ENCODE measurements at regions not wholly inside any gene's neighbourhood (a gene's known extent, or its start where the extent isn't known, plus 50 kb on each side); places are given as distances from the start of the nearest gene placed in this dataset.
"Not testable (repeated sequence)": the region's sequence is repeated elsewhere in the genome, so short reads cannot be mapped to it uniquely, and the experiment has no call there.

DNA sequence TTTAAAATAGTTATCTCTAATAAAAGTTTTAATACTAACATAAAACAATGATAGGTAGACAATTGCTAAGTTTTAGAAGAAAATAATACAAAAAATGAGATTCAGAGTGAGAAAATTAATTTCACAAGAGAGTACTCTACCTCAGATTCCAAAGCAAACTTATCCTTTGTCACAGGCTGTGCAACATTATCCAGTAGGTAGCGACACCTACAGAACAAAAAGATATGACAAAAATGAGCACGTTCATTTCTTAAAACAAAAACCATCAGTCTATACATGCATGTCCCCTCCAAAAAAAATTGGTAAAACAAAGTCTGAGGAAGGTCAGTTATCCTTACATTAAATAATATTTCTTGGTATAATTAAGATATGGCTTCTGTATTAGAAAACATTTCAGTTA is 275.2 kb downstream of the TP53TG3F start:
- not testable (repeated sequence) for H3K36me3 ChIP-seq (ENCODE audit: control insufficient read depth in 2 of 2, insufficient read depth in 2 of 2, low read length in 1 of 2); DNase-seq (ENCODE audit: low read depth in 6 of 9, low spot score in 9 of 9)

DNA sequence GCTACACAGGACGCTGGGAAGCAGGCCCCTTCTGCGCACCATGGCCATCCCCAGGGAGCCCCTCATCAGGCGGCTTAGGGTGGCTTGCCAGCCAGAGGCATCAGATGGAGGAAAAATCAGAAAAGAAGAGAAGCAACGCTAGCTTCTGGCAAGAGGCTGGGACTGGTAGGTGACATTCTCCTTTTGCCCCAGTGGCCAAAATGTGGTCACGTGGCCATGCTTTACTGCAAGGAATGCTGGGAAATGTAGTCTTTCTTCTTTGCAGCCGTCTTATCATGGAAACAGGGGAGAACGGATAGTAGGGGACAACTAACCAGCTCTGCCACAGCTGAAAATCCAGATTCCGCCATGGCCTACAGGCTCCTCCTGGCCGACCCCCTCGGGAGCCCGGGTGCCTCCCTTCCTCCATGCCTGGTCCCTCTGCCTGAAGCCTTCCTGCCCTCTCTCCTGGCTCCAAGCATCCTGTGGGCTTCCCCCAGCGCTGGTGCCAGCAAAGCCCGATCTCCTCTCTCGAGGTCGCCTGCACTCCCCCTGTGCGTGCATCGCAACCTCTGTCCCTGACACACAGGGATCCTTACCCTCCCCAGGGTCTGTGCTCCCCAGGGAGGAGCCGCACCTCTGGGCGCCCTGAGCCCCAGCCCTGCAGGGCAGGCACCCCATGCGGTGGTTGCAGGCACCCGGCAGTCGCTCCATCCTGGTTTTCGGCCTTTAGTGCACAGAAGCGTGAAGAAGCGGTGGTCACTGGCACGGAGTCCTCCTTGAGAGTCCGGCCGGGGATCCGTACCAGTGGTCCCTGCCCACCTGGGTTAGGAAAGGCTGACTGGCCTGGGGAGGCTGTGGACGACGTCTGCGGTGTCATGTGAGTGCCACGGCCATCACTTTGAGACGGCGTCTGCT is 307.7 kb downstream of the TP53TG3F start:
- not testable (repeated sequence) for H3K27ac ChIP-seq (ENCODE audit: low read depth in 1 of 2, low read length in 1 of 2); DNase-seq (ENCODE audit: low read depth in 6 of 9, low spot score in 9 of 9); H3K36me3 ChIP-seq (ENCODE audit: control insufficient read depth in 2 of 2, insufficient read depth in 2 of 2, low read length in 1 of 2); H3K4me3 ChIP-seq (ENCODE audit: low read length in 2 of 2); H3K9me3 ChIP-seq (ENCODE audit: control insufficient read depth in 2 of 2, insufficient read depth in 1 of 2, low read length in 1 of 2); H3K27me3 ChIP-seq (ENCODE audit: control insufficient read depth in 2 of 2, insufficient read depth in 1 of 2, low read length in 1 of 2); H3K4me1 ChIP-seq (ENCODE audit: control insufficient read depth in 2 of 2, insufficient read depth in 2 of 2, low read length in 2 of 2)
- WGBS = 88% methylated on average over 31 of the region's 35 CpGs

More for the DNA sequence above, 275.2 kb downstream of the TP53TG3F start:
- H3K4me3 ChIP-seq (ENCODE audit: low read length in 2 of 2); H3K27ac ChIP-seq (ENCODE audit: low read depth in 1 of 2, low read length in 1 of 2); H3K9me3 ChIP-seq (ENCODE audit: control insufficient read depth in 2 of 2, insufficient read depth in 1 of 2, low read length in 1 of 2); H3K4me1 ChIP-seq (ENCODE audit: control insufficient read depth in 2 of 2, insufficient read depth in 2 of 2, low read length in 2 of 2); H3K27me3 ChIP-seq (ENCODE audit: control insufficient read depth in 2 of 2, insufficient read depth in 1 of 2, low read length in 1 of 2): not testable (repeated sequence)
- 42% methylated on average over 2 of the region's 2 CpGs for WGBS

DNA sequence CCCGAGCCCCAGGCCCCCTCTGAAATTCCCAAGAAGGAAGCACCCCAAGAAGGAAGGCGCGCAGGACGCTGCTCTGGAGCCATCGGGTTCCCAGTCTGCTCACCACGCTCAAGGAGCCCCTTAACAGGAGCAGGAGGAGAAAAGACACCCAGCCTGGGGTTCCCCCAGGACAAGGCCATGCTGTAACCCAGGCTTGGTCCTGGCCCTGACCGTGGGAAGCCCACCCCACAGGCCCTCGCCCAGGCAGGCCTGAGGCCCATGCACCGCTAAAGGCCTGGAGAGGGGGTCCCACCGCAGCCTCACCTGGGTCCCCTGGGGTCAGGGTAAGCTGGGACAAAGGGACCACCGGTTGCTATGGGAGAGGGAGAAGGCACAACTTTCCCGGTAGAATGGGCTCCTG is 309.3 kb downstream of the TP53TG3F start:
- H3K4me3 ChIP-seq (ENCODE audit: low read length in 2 of 2); H3K36me3 ChIP-seq (ENCODE audit: control insufficient read depth in 2 of 2, insufficient read depth in 2 of 2, low read length in 1 of 2); H3K4me1 ChIP-seq (ENCODE audit: control insufficient read depth in 2 of 2, insufficient read depth in 2 of 2, low read length in 2 of 2); H3K27me3 ChIP-seq (ENCODE audit: control insufficient read depth in 2 of 2, insufficient read depth in 1 of 2, low read length in 1 of 2); H3K27ac ChIP-seq (ENCODE audit: low read depth in 1 of 2, low read length in 1 of 2); DNase-seq (ENCODE audit: low read depth in 6 of 9, low spot score in 9 of 9); H3K9me3 ChIP-seq (ENCODE audit: control insufficient read depth in 2 of 2, insufficient read depth in 1 of 2, low read length in 1 of 2): not testable (repeated sequence)
- WGBS = 98% methylated on average over 8 of the region's 12 CpGs

DNA sequence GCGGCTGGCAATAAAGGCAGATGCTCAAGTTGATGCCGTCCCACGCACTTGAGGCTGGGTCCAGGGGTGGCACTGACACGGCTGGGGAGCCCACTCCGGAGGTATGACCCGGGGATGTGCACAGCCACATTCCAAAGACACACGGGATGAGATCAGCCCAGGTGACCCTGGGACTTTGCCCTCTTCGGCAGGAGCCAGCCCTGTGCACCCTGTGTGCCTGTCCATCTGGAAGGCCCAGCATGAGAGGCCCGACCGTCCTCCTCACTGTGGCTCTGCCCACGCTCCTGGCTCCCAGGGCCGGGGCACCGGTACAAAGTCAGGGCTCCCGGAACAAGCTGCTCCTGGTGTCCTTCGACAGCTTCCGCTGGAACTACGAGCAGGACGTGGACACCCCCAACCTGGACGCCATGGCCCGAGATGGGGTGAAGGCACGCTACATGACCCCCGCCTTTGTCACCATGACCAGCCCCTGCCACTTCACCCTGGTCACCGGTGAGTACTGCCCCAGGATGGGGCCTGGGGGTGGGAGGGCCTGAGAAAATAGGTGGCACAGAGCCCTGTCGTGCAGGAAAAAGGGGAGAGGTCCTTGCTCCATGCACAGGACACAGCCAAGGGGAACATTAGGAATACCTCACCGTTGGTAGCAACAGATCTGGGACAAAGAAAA is 309.9 kb downstream of the TP53TG3F start:
- not testable (repeated sequence) for H3K9me3 ChIP-seq (ENCODE audit: control insufficient read depth in 2 of 2, insufficient read depth in 1 of 2, low read length in 1 of 2); H3K4me3 ChIP-seq (ENCODE audit: low read length in 2 of 2); H3K27ac ChIP-seq (ENCODE audit: low read depth in 1 of 2, low read length in 1 of 2); H3K36me3 ChIP-seq (ENCODE audit: control insufficient read depth in 2 of 2, insufficient read depth in 2 of 2, low read length in 1 of 2); DNase-seq (ENCODE audit: low read depth in 6 of 9, low spot score in 9 of 9); H3K4me1 ChIP-seq (ENCODE audit: control insufficient read depth in 2 of 2, insufficient read depth in 2 of 2, low read length in 2 of 2); H3K27me3 ChIP-seq (ENCODE audit: control insufficient read depth in 2 of 2, insufficient read depth in 1 of 2, low read length in 1 of 2)
- 93% methylated on average over 17 of the region's 25 CpGs for WGBS

DNA sequence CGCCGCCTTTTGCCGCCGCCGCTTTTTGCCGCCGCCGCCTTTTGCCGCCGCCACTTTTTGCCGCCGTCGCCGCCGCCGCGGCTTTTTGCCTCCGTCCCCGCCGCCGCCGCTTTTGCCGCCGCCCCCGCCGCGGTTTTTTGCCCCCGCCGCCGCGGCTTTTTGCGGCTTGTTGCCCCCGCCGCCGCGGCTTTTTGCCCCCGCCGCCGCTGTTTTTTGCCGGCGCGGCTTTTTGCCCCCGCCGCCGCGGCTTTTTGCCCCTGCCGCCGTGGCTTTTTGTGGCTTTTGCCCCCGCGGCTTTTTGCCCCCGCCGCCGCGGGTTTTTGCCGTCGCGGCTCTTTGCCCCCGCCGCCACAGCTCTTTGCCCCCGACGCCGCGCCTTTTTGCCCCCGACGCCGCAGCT is 311.1 kb downstream of the TP53TG3F start:
- not testable (repeated sequence) for H3K27me3 ChIP-seq (ENCODE audit: control insufficient read depth in 2 of 2, insufficient read depth in 1 of 2, low read length in 1 of 2); H3K9me3 ChIP-seq (ENCODE audit: control insufficient read depth in 2 of 2, insufficient read depth in 1 of 2, low read length in 1 of 2); H3K27ac ChIP-seq (ENCODE audit: low read depth in 1 of 2, low read length in 1 of 2); DNase-seq (ENCODE audit: low read depth in 6 of 9, low spot score in 9 of 9); H3K4me3 ChIP-seq (ENCODE audit: low read length in 2 of 2); H3K4me1 ChIP-seq (ENCODE audit: control insufficient read depth in 2 of 2, insufficient read depth in 2 of 2, low read length in 2 of 2); H3K36me3 ChIP-seq (ENCODE audit: control insufficient read depth in 2 of 2, insufficient read depth in 2 of 2, low read length in 1 of 2)
- 65% methylated on average over 66 of the region's 66 CpGs for WGBS

DNA sequence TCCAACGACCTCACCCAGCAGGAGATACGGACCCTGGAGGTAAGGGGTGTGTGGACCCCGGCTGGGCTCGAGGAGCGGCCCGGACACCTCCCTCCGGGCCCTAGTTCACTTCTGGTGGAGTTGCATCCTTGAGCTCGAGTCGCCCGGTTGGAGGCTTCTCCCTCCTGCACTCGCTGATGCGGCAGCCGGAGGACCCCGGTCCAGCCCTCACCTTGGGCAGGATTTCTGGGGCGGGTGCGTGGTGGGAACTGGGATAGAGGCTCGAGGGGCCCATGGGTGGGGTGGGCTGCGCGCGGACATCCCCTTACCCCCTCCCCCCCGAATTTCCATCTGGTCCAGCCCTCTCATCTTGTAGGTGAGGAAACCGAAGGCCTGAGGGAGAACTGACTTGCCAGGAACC is 311.8 kb downstream of the TP53TG3F start:
- not testable (repeated sequence) for DNase-seq (ENCODE audit: low read depth in 6 of 9, low spot score in 9 of 9); H3K27me3 ChIP-seq (ENCODE audit: control insufficient read depth in 2 of 2, insufficient read depth in 1 of 2, low read length in 1 of 2); H3K36me3 ChIP-seq (ENCODE audit: control insufficient read depth in 2 of 2, insufficient read depth in 2 of 2, low read length in 1 of 2); H3K9me3 ChIP-seq (ENCODE audit: control insufficient read depth in 2 of 2, insufficient read depth in 1 of 2, low read length in 1 of 2); H3K4me1 ChIP-seq (ENCODE audit: control insufficient read depth in 2 of 2, insufficient read depth in 2 of 2, low read length in 2 of 2); H3K4me3 ChIP-seq (ENCODE audit: low read length in 2 of 2); H3K27ac ChIP-seq (ENCODE audit: low read depth in 1 of 2, low read length in 1 of 2)
- 77% methylated on average over 20 of the region's 22 CpGs for WGBS

DNA sequence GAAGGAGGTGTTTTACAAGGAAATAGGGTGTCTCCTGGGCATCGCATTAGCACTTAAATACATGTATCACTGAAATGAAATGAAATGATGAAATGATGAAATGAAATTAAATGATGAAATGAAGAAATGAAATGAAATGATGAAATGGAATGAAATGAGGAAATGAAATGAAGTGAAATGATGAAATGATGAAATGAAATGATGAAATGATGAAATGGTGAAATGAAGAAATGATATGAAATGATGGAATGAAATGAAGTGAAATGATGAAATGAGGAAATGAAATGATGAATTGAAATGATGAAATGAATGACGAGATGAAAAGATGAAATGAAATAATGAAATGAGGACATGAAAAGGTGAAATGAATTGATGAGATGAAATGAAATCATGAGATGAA is 314.6 kb downstream of the TP53TG3F start:
- H3K9me3 ChIP-seq (ENCODE audit: control insufficient read depth in 2 of 2, insufficient read depth in 1 of 2, low read length in 1 of 2); H3K4me1 ChIP-seq (ENCODE audit: control insufficient read depth in 2 of 2, insufficient read depth in 2 of 2, low read length in 2 of 2); DNase-seq (ENCODE audit: low read depth in 6 of 9, low spot score in 9 of 9); H3K36me3 ChIP-seq (ENCODE audit: control insufficient read depth in 2 of 2, insufficient read depth in 2 of 2, low read length in 1 of 2); H3K27ac ChIP-seq (ENCODE audit: low read depth in 1 of 2, low read length in 1 of 2); H3K27me3 ChIP-seq (ENCODE audit: control insufficient read depth in 2 of 2, insufficient read depth in 1 of 2, low read length in 1 of 2); H3K4me3 ChIP-seq (ENCODE audit: low read length in 2 of 2): not testable (repeated sequence)
- 73% methylated on average over 2 of the region's 2 CpGs for WGBS

DNA sequence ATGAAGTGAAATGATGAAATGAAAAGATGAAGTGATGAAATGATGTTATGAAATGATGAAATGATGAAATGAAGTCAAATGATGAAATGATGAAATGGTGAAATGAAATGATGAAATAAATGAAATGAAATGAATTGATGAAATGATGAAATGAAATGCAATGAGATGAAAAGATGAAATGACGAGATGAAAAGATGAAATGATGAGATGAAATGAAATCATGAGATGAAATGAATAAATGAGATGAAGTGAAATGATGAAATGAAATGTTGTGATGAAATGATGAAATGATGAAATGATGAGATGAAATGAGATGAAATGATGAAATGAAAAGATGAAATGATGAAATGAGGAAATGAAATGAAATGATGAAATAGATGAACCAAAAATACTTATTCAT is 315.3 kb downstream of the TP53TG3F start:
- not testable (repeated sequence) for DNase-seq (ENCODE audit: low read depth in 6 of 9, low spot score in 9 of 9); H3K4me3 ChIP-seq (ENCODE audit: low read length in 2 of 2); H3K27ac ChIP-seq (ENCODE audit: low read depth in 1 of 2, low read length in 1 of 2); H3K4me1 ChIP-seq (ENCODE audit: control insufficient read depth in 2 of 2, insufficient read depth in 2 of 2, low read length in 2 of 2); H3K9me3 ChIP-seq (ENCODE audit: control insufficient read depth in 2 of 2, insufficient read depth in 1 of 2, low read length in 1 of 2); H3K36me3 ChIP-seq (ENCODE audit: control insufficient read depth in 2 of 2, insufficient read depth in 2 of 2, low read length in 1 of 2); H3K27me3 ChIP-seq (ENCODE audit: control insufficient read depth in 2 of 2, insufficient read depth in 1 of 2, low read length in 1 of 2)
- 48% methylated on average over 1 of the region's 1 CpG for WGBS

DNA sequence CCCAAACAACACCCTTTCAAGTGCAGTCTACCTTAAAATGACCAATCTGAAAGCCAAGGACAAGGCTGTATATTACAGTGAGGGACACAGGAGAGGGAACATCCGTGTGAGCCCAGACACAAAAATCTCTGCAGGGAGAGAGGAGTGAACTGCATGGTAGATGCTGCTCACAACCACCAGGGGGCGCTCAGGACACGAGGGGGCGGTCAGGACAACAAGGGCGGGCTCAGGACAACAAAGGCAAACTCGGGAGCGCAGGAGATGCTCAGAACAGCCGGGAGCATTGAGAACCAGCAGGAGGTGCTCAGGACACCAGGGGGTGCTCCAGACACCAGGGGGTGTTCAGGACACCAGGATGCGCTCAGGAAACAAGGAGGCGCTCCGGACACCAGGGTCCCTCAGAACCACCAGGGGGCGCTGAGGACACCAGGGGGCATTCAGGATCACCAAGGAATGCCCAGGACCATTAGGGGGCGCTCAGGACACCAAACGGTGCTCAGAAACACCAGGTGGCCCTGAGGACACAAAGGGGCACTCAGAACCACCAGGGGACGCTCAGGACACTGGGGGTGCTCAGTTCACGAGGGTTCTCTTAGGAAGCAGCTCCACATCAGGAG is 357.0 kb downstream of the TP53TG3F start:
- not testable (repeated sequence) for H3K4me3 ChIP-seq (ENCODE audit: low read length in 2 of 2); H3K9me3 ChIP-seq (ENCODE audit: control insufficient read depth in 2 of 2, insufficient read depth in 1 of 2, low read length in 1 of 2); DNase-seq (ENCODE audit: low read depth in 6 of 9, low spot score in 9 of 9); H3K27me3 ChIP-seq (ENCODE audit: control insufficient read depth in 2 of 2, insufficient read depth in 1 of 2, low read length in 1 of 2); H3K4me1 ChIP-seq (ENCODE audit: control insufficient read depth in 2 of 2, insufficient read depth in 2 of 2, low read length in 2 of 2); H3K27ac ChIP-seq (ENCODE audit: low read depth in 1 of 2, low read length in 1 of 2); H3K36me3 ChIP-seq (ENCODE audit: control insufficient read depth in 2 of 2, insufficient read depth in 2 of 2, low read length in 1 of 2)
- no CpG with 5 or more reads among the region's 16 CpGs for WGBS

Measured in thymus (tissue), 11 donors.